Adrenal gland (tissue), 9 donors: ENCODE measurements at regions not wholly inside any gene's neighbourhood (a gene's known extent, or its start where the extent isn't known, plus 50 kb on each side); places are given as distances from the start of the nearest gene placed in this dataset.

Experiments
- DNase-seq, 7 donors: peaks; one replicate each; pipeline ENCODE4 v3.0.0-alpha.2; 2019 to 2020
- H3K27ac ChIP-seq, 5 donors: fragments of 200-600 bp; sonication (generic) in 4 of 5; 1 replicate in 3 of 5; 2 replicates in 2 of 5; pipeline versions ENCODE4 v1.5.1 to v1.8.0; 2016 to 2020; ENCODE audit warnings: mild to moderate bottlenecking in 1 of 5
- H3K27me3 ChIP-seq: fragments of 200-600 bp; 2 replicates; pipeline ENCODE4 v1.8.0; 2021
- H3K36me3 ChIP-seq, 2 donors: fragments of 200-600 bp; replicated peaks in 1 of 2; 1 replicate in 1 of 2; 2 replicates in 1 of 2; pipeline versions ENCODE4 v1.5.1 to v1.8.0; 2018 to 2022
- H3K4me1 ChIP-seq, 2 donors: fragments of 200-600 bp; replicated peaks in 1 of 2; 1 replicate in 1 of 2; 2 replicates in 1 of 2; pipeline versions ENCODE4 v1.5.1 to v1.8.0; 2018 to 2021
- H3K4me3 ChIP-seq, 4 donors: fragments of 200-600 bp; sonication (generic) in 3 of 4; one replicate each; pipeline ENCODE4 v1.5.1; 2016 to 2018
- H3K9me3 ChIP-seq, 3 donors: fragments of 200-600 bp; sonication (generic) in 1 of 3; replicated peaks in 1 of 3; 1 replicate in 2 of 3; 2 replicates in 1 of 3; pipeline versions ENCODE4 v1.5.1 to v1.8.0; 2016 to 2021
- POLR2A ChIP-seq, 2 donors: fragments of 450-650 bp; IDR thresholded peaks; one replicate each; pipeline ENCODE4 v1.6.1; 2017; ENCODE audit warnings: antibody characterized with exemption in 2 of 2, mild to moderate bottlenecking in 2 of 2, moderate library complexity in 1 of 2
- WGBS, 4 donors: extraction: QIAGEN DNeasy Blood & Tissue Kit in 2 of 4; methylation state at CpG; one replicate each; pipeline versions ENCODE4 v1.1.5 to v1.1.7; 2013 to 2017; 5-methylcytosine and 5-hydroxymethylcytosine counted together
- intact Hi-C, 2 donors: fragments of 100-400 bp; cut with DNase I; formaldehyde crosslinking; loops; one replicate each; pipeline versions ENCODE4 v1.14.1 to v1.15.0; 2022 to 2023
- TF ChIP-seq, protein P1 (sequence below), 6 experiments: fragments of 450-650 bp in 4 of 6; fragments of 200-600 bp in 2 of 6; sonication (generic) in 1 of 6; IDR thresholded peaks; 1 replicate in 5 of 6; 2 replicates in 1 of 6; pipeline versions ENCODE4 v1.5.1 to v1.8.0; 2016 to 2021; ENCODE audit warnings: antibody characterized with exemption in 6 of 6, mild to moderate bottlenecking in 2 of 6, moderate library complexity in 1 of 6
- donor health status: healthy with polysubstance abuse.
- donor health status: Bipolar disorder and iron deficiency.
- donor health status: DM: yes; HTN: yes; CAD: no.
- donor health status: DM: no; HTN: no; CAD: no.
- donor health status: DM: no; HTN: no; CAD: no.

DNA sequence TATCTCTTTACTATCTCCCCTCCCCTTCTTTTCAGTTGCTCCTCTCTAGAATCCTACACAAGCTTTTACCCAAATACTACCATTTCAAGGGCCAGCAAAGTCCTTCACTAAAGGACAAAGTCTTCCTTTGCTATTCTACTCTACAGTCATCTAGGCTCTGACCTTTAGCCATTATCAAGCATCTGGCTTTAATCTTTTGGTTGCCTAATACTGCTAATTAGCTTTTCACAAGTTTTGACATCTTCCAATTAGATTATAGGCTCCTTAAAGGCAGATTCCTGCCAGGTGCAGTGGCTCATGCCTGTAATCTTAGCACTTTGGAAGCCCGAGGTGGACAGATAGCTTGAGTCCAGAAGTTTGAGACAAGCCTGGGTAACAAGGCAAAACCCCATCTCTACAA lies 194.4 kb downstream of the SH3BP4 start:
- intact Hi-C loops = no loop called here
- TF ChIP-seq, protein P1, sequence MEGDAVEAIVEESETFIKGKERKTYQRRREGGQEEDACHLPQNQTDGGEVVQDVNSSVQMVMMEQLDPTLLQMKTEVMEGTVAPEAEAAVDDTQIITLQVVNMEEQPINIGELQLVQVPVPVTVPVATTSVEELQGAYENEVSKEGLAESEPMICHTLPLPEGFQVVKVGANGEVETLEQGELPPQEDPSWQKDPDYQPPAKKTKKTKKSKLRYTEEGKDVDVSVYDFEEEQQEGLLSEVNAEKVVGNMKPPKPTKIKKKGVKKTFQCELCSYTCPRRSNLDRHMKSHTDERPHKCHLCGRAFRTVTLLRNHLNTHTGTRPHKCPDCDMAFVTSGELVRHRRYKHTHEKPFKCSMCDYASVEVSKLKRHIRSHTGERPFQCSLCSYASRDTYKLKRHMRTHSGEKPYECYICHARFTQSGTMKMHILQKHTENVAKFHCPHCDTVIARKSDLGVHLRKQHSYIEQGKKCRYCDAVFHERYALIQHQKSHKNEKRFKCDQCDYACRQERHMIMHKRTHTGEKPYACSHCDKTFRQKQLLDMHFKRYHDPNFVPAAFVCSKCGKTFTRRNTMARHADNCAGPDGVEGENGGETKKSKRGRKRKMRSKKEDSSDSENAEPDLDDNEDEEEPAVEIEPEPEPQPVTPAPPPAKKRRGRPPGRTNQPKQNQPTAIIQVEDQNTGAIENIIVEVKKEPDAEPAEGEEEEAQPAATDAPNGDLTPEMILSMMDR (IDR thresholded peaks at IDR 0.05) = no peak
- TF ChIP-seq POLR2A (IDR thresholded peaks at IDR 0.05) = no peak
- Histone ChIP-seq H3K27ac (no peak overlapping the region), H3K27me3 (no peaks in the 10 kb centered on the region), H3K4me3 (no peak overlapping the region), H3K4me1 (no peaks in the 10 kb centered on the region), H3K9me3 (no peaks in the 10 kb centered on the region), H3K36me3 (no peaks in the 10 kb centered on the region)
- no peak for DNase-seq
- 71 to 88% (median 80%) methylated on average over 1 of the region's 1 CpG for WGBS, 4 donors

DNA sequence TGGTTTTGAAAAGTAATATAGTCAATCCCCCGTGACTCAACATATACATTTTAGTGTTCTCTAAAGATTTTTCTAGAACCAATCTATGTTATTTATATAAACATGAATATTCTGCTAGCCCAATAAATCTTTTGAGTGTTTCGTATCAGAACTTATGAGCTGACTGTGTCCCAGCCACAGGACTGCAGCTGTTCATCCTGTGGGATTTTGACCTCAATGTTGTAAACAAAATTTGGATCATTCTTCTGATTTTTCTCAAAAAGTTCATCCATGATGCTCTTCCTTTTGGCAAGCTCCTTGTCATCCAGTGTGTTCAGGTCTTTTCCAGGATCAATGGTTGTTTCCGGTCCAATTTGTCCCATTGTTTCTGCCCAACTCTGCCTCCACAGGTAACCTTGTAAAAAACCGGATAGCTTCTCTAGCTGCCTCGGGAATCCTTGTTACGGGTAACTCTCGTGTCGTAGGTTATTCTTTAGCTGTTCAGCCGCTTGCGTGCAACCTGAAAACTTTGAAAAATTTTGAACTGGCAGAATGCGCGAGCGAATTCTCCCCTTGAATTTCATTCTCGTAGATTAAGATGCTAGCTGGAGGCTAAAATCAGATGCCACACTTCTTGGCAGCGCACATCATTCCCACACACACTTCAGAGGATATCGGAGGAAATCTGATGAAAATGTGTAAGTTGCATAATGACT lies 195.2 kb downstream of the SH3BP4 start:
- Histone ChIP-seq H3K4me3 (no peak overlapping the region), H3K27ac (no peak overlapping the region), H3K27me3 (no peaks in the 10 kb centered on the region), H3K4me1 (no peaks in the 10 kb centered on the region), H3K36me3 (no peaks in the 10 kb centered on the region), H3K9me3 (no peaks in the 10 kb centered on the region)
- intact Hi-C loops = no loop called here
- TF ChIP-seq POLR2A (IDR thresholded peaks at IDR 0.05) = no peak
- TF ChIP-seq, protein P1 (IDR thresholded peaks at IDR 0.05) = no peak
- WGBS, 4 donors = 86 to 90% (median 88%) methylated on average over 16 of the region's 16 CpGs
- DNase-seq = no peak

- peak in 1 of 7 donors; percentile 29 for DNase-seq
- TF ChIP-seq, protein P1 (IDR thresholded peaks at IDR 0.05) = no peak
- no peak for TF ChIP-seq POLR2A (IDR thresholded peaks at IDR 0.05)
Measured at GRCh38 chr2:235148201-235149170, 196.7 kb downstream of the SH3BP4 start.

DNA sequence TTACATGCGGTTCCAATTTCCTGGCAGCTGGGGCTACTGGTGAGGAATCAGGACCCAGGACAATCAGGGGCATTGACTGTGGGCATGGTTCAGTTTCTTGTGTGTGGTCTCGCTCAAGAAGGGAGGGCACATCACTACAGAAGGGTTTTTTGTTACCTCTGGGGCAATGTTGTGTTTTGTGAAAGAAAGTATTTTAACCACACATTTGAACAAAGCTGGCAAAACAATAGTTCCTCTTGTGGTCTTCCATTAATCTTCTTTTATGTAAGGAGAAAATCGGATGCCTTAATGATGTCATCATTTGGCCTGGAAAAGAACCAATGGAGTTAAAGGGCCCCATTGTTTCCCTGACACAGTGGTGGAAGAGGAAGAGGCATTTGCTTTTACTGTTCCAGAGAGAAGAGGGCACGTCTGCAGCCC lies 197.4 kb downstream of the SH3BP4 start:
- H3K4me3 ChIP-seq = no peak overlapping the region
- WGBS, 4 donors = 46 to 59% (median 50%) methylated on average over 4 of the region's 4 CpGs
- intact Hi-C loops = no loop called here
- no peak for TF ChIP-seq POLR2A (IDR thresholded peaks at IDR 0.05)
- TF ChIP-seq, protein P1 (IDR thresholded peaks at IDR 0.05) = no peak
- H3K9me3 ChIP-seq = no peaks in the 10 kb centered on the region
- no peak overlapping the region for H3K27ac ChIP-seq
- H3K27me3 ChIP-seq = no peaks in the 10 kb centered on the region
- peak in 1 of 7 donors; percentile 38 for DNase-seq
- no peaks in the 10 kb centered on the region for H3K4me1 ChIP-seq
- no peaks in the 10 kb centered on the region for H3K36me3 ChIP-seq

More at GRCh38 chr2:235148201-235149170, 196.7 kb downstream of the SH3BP4 start:
- no peak overlapping the region for H3K27ac ChIP-seq
- no peaks in the 10 kb centered on the region for H3K4me1 ChIP-seq
- H3K4me3 ChIP-seq = no peak overlapping the region
- intact Hi-C loops = no loop called here
- WGBS, 4 donors = 56 to 59% (median 58%) methylated on average over 7 of the region's 7 CpGs
- H3K9me3 ChIP-seq = no peaks in the 10 kb centered on the region
- no peaks in the 10 kb centered on the region for H3K36me3 ChIP-seq
- no peaks in the 10 kb centered on the region for H3K27me3 ChIP-seq
